Loucy (cell line): ENCODE measurements at regions not wholly inside any gene's neighbourhood (a gene's known extent, or its start where the extent isn't known, plus 50 kb on each side); places are given as distances from the start of the nearest gene placed in this dataset.

ENCODE experiments used
- H2AFZ ChIP-seq: fragments of 200-600 bp; sonication (generic); 2 replicates; pipeline ENCODE4 v1.6.0; 2016; ENCODE audit warnings: antibody characterized with exemption, mild to moderate bottlenecking, low read length, moderate library complexity
- H3F3A ChIP-seq: fragments of 200-600 bp; 2 replicates; pipeline ENCODE4 v1.6.0; 2016; ENCODE audit warnings: antibody characterized with exemption, low read depth, mild to moderate bottlenecking
- H3K27me3 ChIP-seq: fragments of 200-600 bp; sonication (generic); 2 replicates; pipeline ENCODE4 v1.6.1; 2014; ENCODE audit warnings: low read length, mild to moderate bottlenecking; ENCODE audit not compliant: insufficient read depth, poor library complexity, severe bottlenecking
- H3K36me3 ChIP-seq: fragments of 200-600 bp; sonication (generic); 2 replicates; pipeline ENCODE4 v1.6.1; 2016; ENCODE audit warnings: low read length; ENCODE audit not compliant: insufficient read depth
- H3K4me1 ChIP-seq: fragments of 200-600 bp; sonication (generic); 2 replicates; pipeline ENCODE4 v1.5.1; 2014; ENCODE audit warnings: low read length, mild to moderate bottlenecking; ENCODE audit not compliant: insufficient read depth, poor library complexity, severe bottlenecking
- H3K4me2 ChIP-seq: fragments of 200-600 bp; sonication (generic); 2 replicates; pipeline ENCODE4 v1.6.0; 2014; ENCODE audit warnings: antibody characterized with exemption, low read length, low read depth, mild to moderate bottlenecking; ENCODE audit not compliant: poor library complexity, severe bottlenecking
- H3K4me3 ChIP-seq: fragments of 200-600 bp; sonication (generic); 2 replicates; pipeline ENCODE4 v1.5.1; 2014; ENCODE audit warnings: low read length, mild to moderate bottlenecking, mixed read lengths; ENCODE audit not compliant: poor library complexity, severe bottlenecking
- H3K79me2 ChIP-seq: fragments of 200-600 bp; sonication (generic); 2 replicates; pipeline ENCODE4 v1.6.1; 2014; ENCODE audit warnings: low read length; ENCODE audit not compliant: insufficient read depth
- H3K9ac ChIP-seq: fragments of 200-600 bp; sonication (generic); 2 replicates; pipeline ENCODE4 v1.6.0; 2014; ENCODE audit warnings: mild to moderate bottlenecking, low read depth, low read length, moderate library complexity; ENCODE audit not compliant: poor library complexity, severe bottlenecking
- H3K9me2 ChIP-seq: fragments of 200-600 bp; sonication (generic); replicated peaks from 2 replicates; pipeline ENCODE4 v1.6.1; 2016; ENCODE audit warnings: low read depth, low read length, mixed read lengths
- H3K9me3 ChIP-seq: fragments of 200-600 bp; sonication (generic); 2 replicates; pipeline ENCODE4 v1.6.1; 2014; ENCODE audit warnings: mild to moderate bottlenecking, antibody characterized with exemption, low read length, low read depth; ENCODE audit not compliant: insufficient read depth
- H4K20me1 ChIP-seq: fragments of 200-600 bp; sonication (generic); 2 replicates; pipeline ENCODE4 v1.6.0; 2014; ENCODE audit warnings: antibody characterized with exemption, low read length, mild to moderate bottlenecking; ENCODE audit not compliant: insufficient read depth, poor library complexity, severe bottlenecking
- CTCF ChIP-seq: fragments of 200-600 bp; sonication (generic); conservative IDR thresholded peaks from 2 replicates; pipeline ENCODE4 v1.5.1; 2014; ENCODE audit warnings: mild to moderate bottlenecking, antibody characterized with exemption, low read length
- EZH2phosphoT487 ChIP-seq: fragments of 200-600 bp; IDR thresholded peaks from 2 replicates; pipeline ENCODE4 v1.6.1; 2018; ENCODE audit warnings: antibody characterized with exemption, mild to moderate bottlenecking, moderate library complexity, borderline replicate concordance

- no peaks in the 10 kb centered on the region for H4K20me1 ChIP-seq
- no peak overlapping the region for H2AFZ ChIP-seq
- TF ChIP-seq EZH2phosphoT487 = no peak
- TF ChIP-seq CTCF = no peak
- no peaks in the 10 kb centered on the region for H3K4me1 ChIP-seq
- H3K79me2 ChIP-seq = no peaks in the 10 kb centered on the region
- no peak overlapping the region for H3K4me2 ChIP-seq
- H3K9ac ChIP-seq = no peak overlapping the region
- no peaks in the 10 kb centered on the region for H3F3A ChIP-seq
- no peaks in the 10 kb centered on the region for H3K9me2 ChIP-seq
- no peak overlapping the region for H3K4me3 ChIP-seq
- H3K36me3 ChIP-seq = no peaks in the 10 kb centered on the region
- H3K27me3 ChIP-seq = no peaks in the 10 kb centered on the region
- H3K9me3 ChIP-seq = no peaks in the 10 kb centered on the region
Observed at GRCh38 chr9:23557689-23558088, 268.4 kb downstream of the ELAVL2 start.

GRCh38 chr9:23559522-23559921 is 266.5 kb downstream of the ELAVL2 start:
- H3K36me3 ChIP-seq = no peaks in the 10 kb centered on the region
- no peak overlapping the region for H3K4me2 ChIP-seq
- H3K9ac ChIP-seq = no peak overlapping the region
- H3K9me2 ChIP-seq = no peaks in the 10 kb centered on the region
- H3K9me3 ChIP-seq = no peaks in the 10 kb centered on the region
- H3K79me2 ChIP-seq = no peaks in the 10 kb centered on the region
- no peak overlapping the region for H3K4me3 ChIP-seq
- no peaks in the 10 kb centered on the region for H3K4me1 ChIP-seq
- no peaks in the 10 kb centered on the region for H3K27me3 ChIP-seq
- no peak overlapping the region for H2AFZ ChIP-seq
- no peaks in the 10 kb centered on the region for H4K20me1 ChIP-seq
- no peaks in the 10 kb centered on the region for H3F3A ChIP-seq
- TF ChIP-seq CTCF (no peak), EZH2phosphoT487 (no peak)

- TF ChIP-seq CTCF = no peak
- no peak for TF ChIP-seq EZH2phosphoT487
- no peaks in the 10 kb centered on the region for H4K20me1 ChIP-seq
Observed at GRCh38 chr9:23563517-23563916, 262.5 kb downstream of the ELAVL2 start.

More at GRCh38 chr9:23563517-23563916, 262.5 kb downstream of the ELAVL2 start:
- Histone ChIP-seq H3K79me2 (no peaks in the 10 kb centered on the region), H3K9ac (no peak overlapping the region), H2AFZ (no peak overlapping the region), H3K36me3 (no peaks in the 10 kb centered on the region), H3K4me3 (no peak overlapping the region), H3K27me3 (no peaks in the 10 kb centered on the region), H3K9me3 (no peaks in the 10 kb centered on the region), H3F3A (no peaks in the 10 kb centered on the region), H3K9me2 (no peaks in the 10 kb centered on the region), H3K4me1 (no peaks in the 10 kb centered on the region), H3K4me2 (no peak overlapping the region)
